ENCODE measurements at regions not wholly inside any gene's neighbourhood (a gene's known extent, or its start where the extent isn't known, plus 50 kb on each side); places are given as distances from the start of the nearest gene placed in this dataset.

GRCh38 chr22:48456449-48456848 is 1371.2 kb downstream of the BRD1 start:
- DNase-seq (ENCODE audit: low read depth in 2 of 2) = no peak

GRCh38 chr22:48453751-48454485 is 1373.8 kb downstream of the BRD1 start:
- no peak for DNase-seq (ENCODE audit: low read depth in 2 of 2)

- DNase-seq (ENCODE audit: low read depth in 2 of 2) = no peak
These were observed 1374.5 kb downstream of the BRD1 start for GRCh38 chr22:48453171-48453570.

GRCh38 chr22:48452766-48453165 is 1374.9 kb downstream of the BRD1 start:
- DNase-seq (ENCODE audit: low read depth in 2 of 2) = no peak

- DNase-seq (ENCODE audit: low read depth in 2 of 2) = no peak
These were observed 1375.8 kb downstream of the BRD1 start for GRCh38 chr22:48451891-48452290.

GRCh38 chr22:48450188-48450825 is 1377.4 kb downstream of the BRD1 start:
- no peak for DNase-seq (ENCODE audit: low read depth in 2 of 2)

- no peak for DNase-seq (ENCODE audit: low read depth in 2 of 2)
These were observed 1378.0 kb downstream of the BRD1 start for GRCh38 chr22:48449466-48450187.

- no peak for DNase-seq (ENCODE audit: low read depth in 2 of 2)
These were observed 1378.9 kb downstream of the BRD1 start for GRCh38 chr22:48448821-48449220.

GRCh38 chr22:48445113-48445827 is 1382.4 kb downstream of the BRD1 start:
- DNase-seq (ENCODE audit: low read depth in 2 of 2) = no peak

GRCh38 chr22:48444320-48445112 is 1383.2 kb downstream of the BRD1 start:
- no peak for DNase-seq (ENCODE audit: low read depth in 2 of 2)

- DNase-seq (ENCODE audit: low read depth in 2 of 2) = no peak
These were observed 1384.0 kb downstream of the BRD1 start for GRCh38 chr22:48443680-48444079.

- DNase-seq (ENCODE audit: low read depth in 2 of 2) = no peak
These were observed 1385.0 kb downstream of the BRD1 start for GRCh38 chr22:48442663-48443062.

GRCh38 chr22:48441553-48441850 is 1386.2 kb downstream of the BRD1 start:
- DNase-seq (ENCODE audit: low read depth in 2 of 2) = no peak

GRCh38 chr22:48440673-48441552 is 1386.8 kb downstream of the BRD1 start:
- DNase-seq (ENCODE audit: low read depth in 2 of 2) = no peak

- no peak for DNase-seq (ENCODE audit: low read depth in 2 of 2)
These were observed 1387.5 kb downstream of the BRD1 start for GRCh38 chr22:48440176-48440575.

GRCh38 chr22:48439560-48440135 is 1388.0 kb downstream of the BRD1 start:
- DNase-seq (ENCODE audit: low read depth in 2 of 2) = no peak

GRCh38 chr22:48438800-48439559 is 1388.7 kb downstream of the BRD1 start:
- no peak for DNase-seq (ENCODE audit: low read depth in 2 of 2)

- no peak for DNase-seq (ENCODE audit: low read depth in 2 of 2)
These were observed 1389.6 kb downstream of the BRD1 start for GRCh38 chr22:48438096-48438495.

GRCh38 chr22:48436201-48436931 is 1391.3 kb downstream of the BRD1 start:
- no peak for DNase-seq (ENCODE audit: low read depth in 2 of 2)
